Small intestine (tissue), 7 donors: ENCODE measurements at regions not wholly inside any gene's neighbourhood (a gene's known extent, or its start where the extent isn't known, plus 50 kb on each side); places are given as distances from the start of the nearest gene placed in this dataset.

ENCODE experiments used
- DNase-seq, 2 donors: peaks; one replicate each; pipeline versions ENCODE4 v3.0.0 to v3.0.0-alpha.2; 2013
- FAIRE-seq: peaks from 2 replicates; lab custom pipeline; 2012; peaks lifted over from hg19 to GRCh38; lab: Jason Lieb, UNC
- H3K27ac ChIP-seq, 3 donors: one replicate each; pipeline ENCODE4 v1.5.1; 2013; ENCODE audit warnings: low read length in 2 of 3, mild to moderate bottlenecking in 2 of 3, control low read depth in 1 of 3, inconsistent platforms in 1 of 3, low read depth in 1 of 3, moderate library complexity in 1 of 3
- H3K27me3 ChIP-seq, 3 donors: one replicate each; pipeline ENCODE4 v1.6.1; 2013; ENCODE audit warnings: low read length in 3 of 3, inconsistent platforms in 1 of 3; ENCODE audit not compliant: control insufficient read depth in 3 of 3, insufficient read depth in 3 of 3
- H3K36me3 ChIP-seq, 3 donors: one replicate each; pipeline ENCODE4 v1.6.1; 2013; ENCODE audit warnings: low read length in 3 of 3, inconsistent platforms in 1 of 3, low read depth in 1 of 3, mild to moderate bottlenecking in 1 of 3, moderate library complexity in 1 of 3; ENCODE audit not compliant: control insufficient read depth in 3 of 3, insufficient read depth in 2 of 3
- H3K4me1 ChIP-seq, 3 donors: one replicate each; pipeline ENCODE4 v1.6.1; 2013; ENCODE audit warnings: low read length in 2 of 3, inconsistent platforms in 1 of 3, low read depth in 1 of 3, mild to moderate bottlenecking in 1 of 3, moderate library complexity in 1 of 3; ENCODE audit not compliant: control insufficient read depth in 3 of 3, insufficient read depth in 2 of 3
- H3K4me3 ChIP-seq, 3 donors: one replicate each; pipeline ENCODE4 v1.5.1; 2013; ENCODE audit warnings: low read length in 3 of 3, control low read depth in 1 of 3, inconsistent platforms in 1 of 3, low read depth in 1 of 3, mild to moderate bottlenecking in 1 of 3, moderate library complexity in 1 of 3
- H3K9me3 ChIP-seq, 2 donors: one replicate each; pipeline ENCODE4 v1.6.1; 2013; ENCODE audit warnings: low read depth in 1 of 2, low read length in 1 of 2; ENCODE audit not compliant: control insufficient read depth in 2 of 2, insufficient read depth in 1 of 2
- WGBS, 3 donors: extraction: QIAGEN DNeasy Blood & Tissue Kit; methylation state at CpG; one replicate each; pipeline ENCODE4 v1.1.7; 2013; 5-methylcytosine and 5-hydroxymethylcytosine counted together
- donor health status: healthy with polysubstance abuse.
- donor health status: control.
- donor health status: control.
- donor health status: Bipolar disorder and iron deficiency.
- donor health status: healthy.

GRCh38 chr3:139259398-139259797 lies 84.4 kb upstream of the MRPS22 start:
- FAIRE-seq (no peak), DNase-seq (no peak)
- 42 to 51% (median 49%) methylated on average over 2 of the region's 2 CpGs for WGBS, 3 donors

DNA sequence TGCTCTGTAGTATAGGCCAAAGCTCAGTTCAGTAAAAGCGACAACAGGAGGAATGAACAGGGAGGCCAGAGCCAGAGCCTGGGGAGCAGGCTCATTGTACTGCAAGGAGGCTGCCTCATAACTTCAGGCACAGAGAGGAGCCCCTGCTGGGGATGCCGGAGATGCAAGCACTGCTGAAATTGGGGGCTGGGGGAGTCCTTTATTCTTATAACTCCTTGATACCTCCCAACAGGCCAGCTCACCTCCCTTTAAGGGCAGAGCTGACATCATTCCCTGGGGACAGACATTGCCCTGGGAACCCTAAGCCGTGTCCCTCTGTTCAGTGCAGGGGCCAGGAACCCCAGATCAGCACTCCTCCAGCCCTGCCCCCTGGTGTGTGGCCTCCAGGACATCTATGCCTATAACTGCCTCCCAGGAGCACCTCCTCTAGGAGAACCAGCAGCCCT lies 83.8 kb upstream of the MRPS22 start:
- no peaks in the 10 kb centered on the region for H3K9me3 ChIP-seq
- H3K27me3 ChIP-seq = peaks cover 0 to 5% (median 0%) of the 10 kb centered on the region in 3 donors
- DNase-seq = no peak
- FAIRE-seq = no peak
- H3K27ac ChIP-seq = no peak overlapping the region
- H3K4me3 ChIP-seq = no peak overlapping the region
- WGBS, 3 donors = 71 to 76% (median 74%) methylated on average over 3 of the region's 3 CpGs
- no peaks in the 10 kb centered on the region for H3K36me3 ChIP-seq
- no peaks in the 10 kb centered on the region for H3K4me1 ChIP-seq

More at GRCh38 chr3:139259398-139259797, 84.4 kb upstream of the MRPS22 start:
- no peak overlapping the region for H3K27ac ChIP-seq
- H3K27me3 ChIP-seq = peaks cover 0 to 5% (median 0%) of the 10 kb centered on the region in 3 donors
- no peaks in the 10 kb centered on the region for H3K4me1 ChIP-seq
- H3K9me3 ChIP-seq = no peaks in the 10 kb centered on the region
- no peaks in the 10 kb centered on the region for H3K36me3 ChIP-seq
- H3K4me3 ChIP-seq = no peak overlapping the region

DNA sequence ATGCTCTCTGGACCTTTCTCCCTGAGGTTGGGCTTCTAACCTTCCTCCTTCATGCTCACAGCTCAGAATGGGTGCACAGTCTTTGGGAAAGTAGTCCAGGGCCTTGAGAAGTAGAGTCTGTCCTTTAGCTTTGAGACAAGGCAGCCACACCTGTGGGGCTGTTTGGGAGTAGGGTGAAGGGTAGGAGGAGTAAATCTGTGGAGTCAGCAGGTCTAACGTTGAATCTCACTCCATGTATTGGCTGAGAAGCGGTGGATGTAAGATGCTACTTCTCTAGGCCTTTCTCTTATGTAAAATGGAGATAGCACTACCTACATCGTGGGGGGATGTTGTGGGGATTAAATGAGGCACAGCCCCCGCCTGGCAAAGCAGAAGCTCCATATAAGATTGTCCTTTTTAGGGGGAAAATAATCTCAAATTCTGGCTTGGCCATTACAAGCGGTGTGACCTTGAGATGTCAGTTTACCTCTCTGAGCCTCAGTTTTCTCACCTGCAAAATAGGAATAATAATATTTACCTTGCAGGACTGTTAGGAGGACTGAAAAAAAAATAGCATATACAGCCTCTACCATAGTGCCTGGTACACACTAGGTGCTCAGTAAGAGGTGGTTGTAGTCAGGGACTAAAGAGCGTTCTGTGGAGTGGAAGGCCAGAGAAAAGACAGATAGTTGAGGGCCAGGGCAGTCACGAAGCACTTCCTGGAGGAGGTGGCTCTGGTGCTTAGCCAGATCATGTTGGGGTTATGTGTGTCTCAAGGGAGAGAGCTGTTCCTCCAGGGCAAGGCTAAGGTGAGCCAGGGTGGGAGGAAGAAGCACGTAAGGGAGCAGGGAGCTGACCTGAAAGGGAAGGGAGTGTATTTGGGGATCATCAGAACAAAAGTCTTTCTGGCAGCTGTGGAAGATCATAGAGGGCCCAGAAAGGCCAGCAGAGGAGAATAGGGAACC lies 82.8 kb upstream of the MRPS22 start:
- Histone ChIP-seq H3K36me3 (no peaks in the 10 kb centered on the region), H3K4me1 (no peaks in the 10 kb centered on the region), H3K4me3 (no peak overlapping the region), H3K27me3 (peaks cover 0 to 7% (median 0%) of the 10 kb centered on the region in 3 donors), H3K27ac (no peak overlapping the region), H3K9me3 (no peaks in the 10 kb centered on the region)
- no peak for DNase-seq
- 77 to 78% (median 77%) methylated on average over 8 of the region's 8 CpGs for WGBS, 3 donors
- no peak for FAIRE-seq

- H3K36me3 ChIP-seq = no peaks in the 10 kb centered on the region
- H3K9me3 ChIP-seq = no peaks in the 10 kb centered on the region
- 83 to 95% (median 83%) methylated on average over 7 of the region's 7 CpGs for WGBS, 3 donors
- no peak for FAIRE-seq
- no peak for DNase-seq
- H3K4me1 ChIP-seq = no peaks in the 10 kb centered on the region
- peaks cover 0 to 7% (median 0%) of the 10 kb centered on the region in 3 donors for H3K27me3 ChIP-seq
- H3K4me3 ChIP-seq = no peak overlapping the region
- H3K27ac ChIP-seq = no peak overlapping the region
Measured at GRCh38 chr3:139261754-139262586, 81.8 kb upstream of the MRPS22 start.

DNA sequence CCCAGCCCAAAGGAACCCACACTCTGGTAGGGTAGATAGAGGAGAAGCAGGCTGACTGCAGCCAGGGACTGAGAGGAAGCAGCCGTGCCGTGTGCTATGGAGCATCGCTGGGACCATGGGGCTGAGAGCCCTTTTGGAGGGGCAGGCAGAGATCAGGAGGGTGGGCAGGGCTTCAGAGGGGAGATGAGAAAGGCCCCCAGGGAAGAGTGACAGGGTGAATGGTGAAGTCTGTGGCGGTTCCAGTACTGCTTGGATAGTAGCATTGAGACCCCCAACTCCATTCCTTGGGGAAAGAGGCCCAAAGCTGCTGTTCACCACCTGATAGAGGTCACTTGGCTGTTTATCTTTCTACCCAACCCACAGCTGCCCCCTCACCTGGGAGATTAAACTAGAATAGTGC lies 80.0 kb upstream of the MRPS22 start:
- Histone ChIP-seq H3K27ac (no peak overlapping the region), H3K4me3 (no peak overlapping the region), H3K4me1 (no peaks in the 10 kb centered on the region), H3K36me3 (no peaks in the 10 kb centered on the region), H3K27me3 (peaks cover 0 to 4% (median 0%) of the 10 kb centered on the region in 3 donors), H3K9me3 (no peaks in the 10 kb centered on the region)
- FAIRE-seq = no peak
- 90 to 100% (median 90%) methylated on average over 4 of the region's 4 CpGs for WGBS, 3 donors
- no peak for DNase-seq

GRCh38 chr3:139264375-139264774 lies 79.4 kb upstream of the MRPS22 start:
- Histone ChIP-seq H3K4me3 (no peak overlapping the region), H3K36me3 (no peaks in the 10 kb centered on the region), H3K27me3 (peaks cover 0 to 2% (median 0%) of the 10 kb centered on the region in 3 donors), H3K27ac (no peak overlapping the region), H3K9me3 (no peaks in the 10 kb centered on the region), H3K4me1 (no peaks in the 10 kb centered on the region)
- WGBS, 3 donors = 84 to 92% (median 87%) methylated on average over 3 of the region's 3 CpGs
- FAIRE-seq = no peak
- no peak for DNase-seq

GRCh38 chr3:139265131-139266016 lies 78.4 kb upstream of the MRPS22 start:
- 85 to 93% (median 90%) methylated on average over 9 of the region's 9 CpGs for WGBS, 3 donors
- DNase-seq (no peak), FAIRE-seq (no peak)
- no peaks in the 10 kb centered on the region for H3K9me3 ChIP-seq
- no peaks in the 10 kb centered on the region for H3K36me3 ChIP-seq
- H3K4me1 ChIP-seq = no peaks in the 10 kb centered on the region
- no peak overlapping the region for H3K4me3 ChIP-seq
- H3K27ac ChIP-seq = no peak overlapping the region
- peaks cover 0 to 8% (median 0%) of the 10 kb centered on the region in 3 donors for H3K27me3 ChIP-seq
